SK-N-MC (cell line): ENCODE measurements at regions not wholly inside any gene's neighbourhood (a gene's known extent, or its start where the extent isn't known, plus 50 kb on each side); places are given as distances from the start of the nearest gene placed in this dataset.

Experiments
- EZH2 ChIP-seq: fragments of 200-600 bp; sonication (generic); IDR thresholded peaks from one replicate; pipeline ENCODE4 v1.6.1; 2017; ENCODE audit warnings: antibody characterized with exemption
- POLR2AphosphoS5 ChIP-seq: IDR thresholded peaks from 2 replicates; pipeline ENCODE4 v1.6.1; 2012; ENCODE audit warnings: mild to moderate bottlenecking, low read depth, low read length, borderline replicate concordance

- TF ChIP-seq EZH2, result no peak
- TF ChIP-seq POLR2AphosphoS5, result no peak
Observed at GRCh38 chrX:69024931-69025330, 140.3 kb downstream of the PJA1 start.
